SK-N-SH treated with all-trans-retinoic acid at 6 μM for 48 hours (cell line): ENCODE measurements at regions not wholly inside any gene's neighbourhood (a gene's known extent, or its start where the extent isn't known, plus 50 kb on each side); places are given as distances from the start of the nearest gene placed in this dataset.

Experiments
- ATAC-seq: fragments of 200-7000 bp; cut with Tn5 transposase; 3 replicates; pipeline ENCODE4 v1.9.1; 2020; ENCODE audit warnings: mild to moderate bottlenecking, moderate library complexity
- ARNTL ChIP-seq: fragments of 450-650 bp; formaldehyde crosslinking; IDR thresholded peaks from 2 replicates; pipeline ENCODE4 v1.5.0; 2020; ENCODE audit warnings: low read depth, mild to moderate bottlenecking, moderate library complexity, borderline replicate concordance
- BACH2 ChIP-seq: fragments of 250-450 bp; sonication (Bioruptor Pico); IDR thresholded peaks from 2 replicates; pipeline ENCODE4 v1.9.0; 2021; ENCODE audit warnings: mild to moderate bottlenecking, borderline replicate concordance
- CREB5 ChIP-seq: fragments of 250-450 bp; sonication (Bioruptor Pico); IDR thresholded peaks from 2 replicates; pipeline ENCODE4 v1.5.1; 2020; ENCODE audit warnings: low read depth, mild to moderate bottlenecking, moderate library complexity
- CSDC2 ChIP-seq: fragments of 250-450 bp; sonication (Bioruptor Pico); IDR thresholded peaks from 2 replicates; pipeline ENCODE4 v1.5.0; 2020; ENCODE audit warnings: mild to moderate bottlenecking, moderate library complexity
- CSRNP3 ChIP-seq: fragments of 250-450 bp; sonication (Bioruptor Pico); IDR thresholded peaks from 2 replicates; pipeline ENCODE4 v1.5.1; 2021; ENCODE audit warnings: mild to moderate bottlenecking, moderate library complexity
- ESRRG ChIP-seq: fragments of 250-450 bp; sonication (Bioruptor Pico); IDR thresholded peaks from 2 replicates; pipeline ENCODE4 v1.6.1; 2021; ENCODE audit warnings: mild to moderate bottlenecking
- GLIS3 ChIP-seq: fragments of 250-450 bp; sonication (Bioruptor Pico); IDR thresholded peaks from 2 replicates; pipeline ENCODE4 v1.5.0; 2020; ENCODE audit warnings: mild to moderate bottlenecking, moderate library complexity
- OSR1 ChIP-seq: fragments of 250-450 bp; sonication (Bioruptor Pico); IDR thresholded peaks from 2 replicates; pipeline ENCODE4 v1.8.0; 2022; ENCODE audit warnings: moderate library complexity, mild to moderate bottlenecking, inconsistent platforms
- PATZ1 ChIP-seq: fragments of 250-450 bp; sonication (Bioruptor Pico); IDR thresholded peaks from 2 replicates; pipeline ENCODE4 v1.8.0; 2020; ENCODE audit warnings: mild to moderate bottlenecking, moderate library complexity, borderline replicate concordance
- POU6F1 ChIP-seq: fragments of 250-450 bp; sonication (Bioruptor Pico); IDR thresholded peaks from 2 replicates; pipeline ENCODE4 v1.8.0; 2021; ENCODE audit warnings: low read depth, mild to moderate bottlenecking, moderate library complexity, borderline replicate concordance
- PPARA ChIP-seq: fragments of 250-450 bp; sonication (Bioruptor Pico); IDR thresholded peaks from 2 replicates; pipeline ENCODE4 v1.5.0; 2020; ENCODE audit warnings: mild to moderate bottlenecking, borderline replicate concordance
- SNAI2 ChIP-seq: fragments of 250-450 bp; sonication (Bioruptor Pico); IDR thresholded peaks from 2 replicates; pipeline ENCODE4 v1.5.0; 2020; ENCODE audit warnings: mild to moderate bottlenecking, moderate library complexity
- TCF4 ChIP-seq: fragments of 250-450 bp; sonication (Bioruptor Pico); IDR thresholded peaks from 2 replicates; pipeline ENCODE4 v1.8.0; 2021; ENCODE audit warnings: mild to moderate bottlenecking, moderate library complexity, borderline replicate concordance
- TSHZ2 ChIP-seq: fragments of 250-450 bp; sonication (Bioruptor Pico); IDR thresholded peaks from 2 replicates; pipeline ENCODE4 v1.5.0; 2020; ENCODE audit warnings: mild to moderate bottlenecking, moderate library complexity
- ZC3H10 ChIP-seq: fragments of 250-450 bp; sonication (Bioruptor Pico); IDR thresholded peaks from 2 replicates; pipeline ENCODE4 v1.5.1; 2021; ENCODE audit warnings: mild to moderate bottlenecking, moderate library complexity
- ZFP3 ChIP-seq: fragments of 250-450 bp; sonication (Bioruptor Pico); IDR thresholded peaks from 2 replicates; pipeline ENCODE4 v1.5.0; 2020; ENCODE audit warnings: mild to moderate bottlenecking, moderate library complexity
- ZNF8 ChIP-seq: fragments of 450-650 bp; formaldehyde crosslinking; IDR thresholded peaks from 2 replicates; pipeline ENCODE4 v1.5.0; 2020; ENCODE audit warnings: mild to moderate bottlenecking, moderate library complexity

GRCh38 chr13:21849323-21849722 lies 178.4 kb downstream of the FGF9 start:
- no peak for TF ChIP-seq PATZ1 (CRISPR knock-in tag)
- no peak for TF ChIP-seq ARNTL
- no peak for TF ChIP-seq CREB5 (CRISPR knock-in tag)
- no peak for TF ChIP-seq ZC3H10
- TF ChIP-seq POU6F1 (CRISPR knock-in tag): no peak
- no peak for TF ChIP-seq CSRNP3 (CRISPR knock-in tag)
- TF ChIP-seq, all 23 proteins: peak for 0
- ATAC-seq: peak; percentile 64; the same call in 1 of the 3 replicates

- ATAC-seq: no peak
- no peak for TF ChIP-seq CSRNP3 (CRISPR knock-in tag)
- TF ChIP-seq PPARA (CRISPR knock-in tag): no peak
- TF ChIP-seq ZFP3 (CRISPR knock-in tag): no peak
- TF ChIP-seq CSDC2: no peak
Measured at GRCh38 chr13:21850013-21851006, 179.4 kb downstream of the FGF9 start.

GRCh38 chr13:21852043-21852442 lies 181.2 kb downstream of the FGF9 start:
- TF ChIP-seq POU6F1 (CRISPR knock-in tag) (no peak), OSR1 (CRISPR knock-in tag) (no peak), ZC3H10 (no peak)
- no peak for ATAC-seq

- no peak for TF ChIP-seq PPARA (CRISPR knock-in tag)
- no peak for ATAC-seq
Measured at GRCh38 chr13:21853779-21854178, 182.9 kb downstream of the FGF9 start.

GRCh38 chr13:21868823-21869222 lies 197.9 kb downstream of the FGF9 start:
- no peak for ATAC-seq
- TF ChIP-seq TSHZ2 (no peak), ESRRG (CRISPR knock-in tag) (no peak), BACH2 (CRISPR knock-in tag) (no peak), ARNTL (no peak), SNAI2 (CRISPR knock-in tag) (no peak), OSR1 (CRISPR knock-in tag) (no peak), TCF4 (CRISPR knock-in tag) (no peak), GLIS3 (no peak), PATZ1 (CRISPR knock-in tag) (no peak), ZC3H10 (no peak), ZNF8 (CRISPR knock-in tag) (no peak)
